Activated CD4-positive, alpha-beta T cell treated with anti-CD3 and anti-CD28 coated beads, Interleukin-2, amount 50 U/mL, for 4 hours (primary cell): ENCODE measurements at regions not wholly inside any gene's neighbourhood (a gene's known extent, or its start where the extent isn't known, plus 50 kb on each side); places are given as distances from the start of the nearest gene placed in this dataset.
"Not testable (repeated sequence)": the region's sequence is repeated elsewhere in the genome, so short reads cannot be mapped to it uniquely, and the experiment has no call there.

Source experiments
- DNase-seq, 2 experiments: peaks; one replicate each; pipeline ENCODE4 v3.0.0-alpha.2; 2020

GRCh38 chr15:96838081-96838480 lies 507.6 kb downstream of the NR2F2 start:
- DNase-seq = no peak

GRCh38 chr15:96849271-96849900 lies 518.9 kb downstream of the NR2F2 start:
- no peak for DNase-seq

DNA sequence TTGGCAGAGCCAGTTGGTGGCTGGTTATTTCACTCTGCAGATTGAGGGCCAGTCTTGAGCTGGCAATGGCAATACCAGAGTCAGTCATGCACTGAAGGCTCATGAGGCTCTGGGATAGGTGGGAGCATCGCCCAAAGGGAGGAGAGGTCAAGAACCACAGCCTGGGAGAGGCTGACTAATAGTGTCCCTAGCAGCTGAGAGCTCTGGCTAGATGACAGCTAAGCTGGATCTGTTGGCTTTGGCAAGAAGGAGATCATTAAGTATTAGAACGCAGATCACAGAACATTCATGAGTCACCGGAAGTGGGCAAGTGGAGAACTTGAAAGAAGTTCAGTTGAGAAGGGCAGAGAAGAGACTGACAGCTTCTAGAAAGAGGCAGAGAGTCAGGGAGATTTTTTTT lies 521.1 kb downstream of the NR2F2 start:
- DNase-seq = no peak

GRCh38 chr15:96858694-96859093 lies 528.2 kb downstream of the NR2F2 start:
- no peak for DNase-seq

DNA sequence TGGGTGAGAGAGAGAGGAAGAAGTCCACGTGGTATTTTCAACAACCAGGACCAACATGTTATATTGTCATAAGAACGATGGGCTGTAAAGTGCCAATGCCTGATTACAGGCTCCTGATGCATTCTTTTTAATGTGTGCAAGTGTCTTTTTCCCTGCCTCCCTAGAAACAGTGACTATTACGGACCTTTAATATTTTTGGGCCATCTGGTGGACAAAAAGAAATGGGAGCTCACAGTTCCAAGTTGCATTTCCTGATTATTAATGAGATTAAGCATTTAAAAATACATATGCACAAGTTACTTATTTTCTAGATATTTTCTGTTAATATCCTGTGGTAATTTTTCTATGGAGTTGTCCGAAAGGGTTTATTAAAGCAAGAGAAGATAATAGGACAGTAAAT lies 530.2 kb downstream of the NR2F2 start:
- DNase-seq = no peak

GRCh38 chr15:96867992-96868391 lies 537.5 kb downstream of the NR2F2 start:
- no peak for DNase-seq

- no peak for DNase-seq
Measured at GRCh38 chr15:96869122-96869521, 538.6 kb downstream of the NR2F2 start.

DNA sequence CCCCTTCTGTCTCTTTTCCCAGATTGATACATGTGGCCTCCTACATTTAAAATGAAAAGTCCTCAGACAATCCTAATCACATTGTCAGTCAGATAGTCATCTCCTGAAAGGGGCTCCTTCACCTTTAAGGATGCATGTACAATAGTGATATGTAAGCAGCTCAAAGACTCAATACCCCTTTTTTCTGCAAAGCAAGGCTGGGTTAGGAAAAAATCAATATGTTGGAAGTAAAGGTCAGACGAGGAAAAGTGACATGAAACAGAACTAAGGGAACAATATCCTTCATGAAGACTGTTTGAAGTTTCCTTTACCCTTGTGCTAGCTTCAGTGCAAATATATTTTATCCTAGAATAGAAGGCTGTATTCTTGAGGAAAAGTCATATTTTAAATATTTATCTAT lies 539.3 kb downstream of the NR2F2 start:
- no peak for DNase-seq

- DNase-seq = no peak
Measured at GRCh38 chr15:96870580-96870979, 540.1 kb downstream of the NR2F2 start.

DNA sequence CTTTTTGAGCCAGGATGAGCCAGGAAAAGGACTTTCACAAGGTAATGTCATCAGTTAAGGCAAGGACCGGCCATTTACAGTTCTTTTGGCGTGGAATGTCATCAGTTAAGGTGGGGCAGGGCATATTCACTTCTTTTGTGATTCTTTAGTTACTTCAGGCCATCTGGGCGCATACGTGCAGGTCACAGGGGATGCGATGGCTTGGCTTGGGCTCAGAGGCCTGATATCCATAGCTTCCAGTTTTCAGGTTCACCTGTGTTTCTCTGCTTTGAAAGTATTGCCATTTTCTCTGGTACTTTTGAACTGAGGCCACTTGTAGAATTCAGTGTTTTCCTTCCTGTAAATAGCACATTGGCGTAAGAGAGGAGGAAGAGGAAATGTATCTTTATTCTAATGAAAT lies 546.9 kb downstream of the NR2F2 start:
- DNase-seq = not testable (repeated sequence)

DNA sequence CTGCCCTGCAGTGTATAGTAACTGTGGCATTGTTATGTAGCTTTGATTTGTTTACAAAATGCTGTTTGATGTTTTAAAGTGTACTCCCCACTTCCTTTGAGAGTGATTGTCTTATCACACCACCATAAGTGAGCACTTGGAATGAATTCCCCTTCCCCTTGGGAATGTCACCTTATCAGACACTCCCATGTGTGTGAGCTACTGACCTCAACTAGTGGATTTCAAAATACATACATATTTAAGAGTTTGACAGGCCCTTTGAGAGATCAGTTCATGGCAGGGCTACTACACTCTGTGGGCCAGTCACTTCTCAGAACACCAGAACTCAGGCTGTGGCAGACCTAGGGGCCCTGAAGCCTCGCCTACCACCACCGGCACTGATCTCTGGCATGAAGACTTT lies 547.6 kb downstream of the NR2F2 start:
- DNase-seq = no peak

DNA sequence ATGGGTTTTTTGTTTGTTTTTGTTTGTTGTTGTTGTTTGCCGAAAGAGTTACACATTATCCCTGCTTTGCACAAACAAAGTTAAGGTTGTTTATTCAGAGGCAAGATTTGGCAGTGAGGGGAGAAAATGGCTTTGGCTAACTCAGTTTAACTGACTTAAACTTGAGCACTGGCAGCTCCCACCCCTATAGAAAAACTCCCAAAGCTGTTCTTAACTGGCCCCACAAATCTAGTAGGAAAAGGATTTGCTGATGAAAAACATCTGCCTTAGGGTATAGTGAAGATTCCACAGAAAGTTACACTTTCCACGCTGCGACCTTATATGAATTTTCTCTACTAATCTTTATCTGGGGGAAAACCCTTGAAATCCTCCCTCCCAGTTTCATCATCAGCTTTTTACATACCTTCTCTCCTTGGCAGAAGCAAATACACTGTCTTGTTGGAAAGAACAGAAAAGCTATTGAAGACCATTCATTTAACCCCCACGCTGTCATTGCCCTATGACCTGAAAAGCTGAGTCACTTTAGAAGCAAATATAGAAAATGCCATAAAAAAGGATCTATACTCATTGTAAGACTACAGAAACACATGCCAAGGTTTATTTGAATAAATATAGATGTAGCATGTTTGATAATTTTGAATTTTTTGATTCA lies 551.7 kb downstream of the NR2F2 start:
- DNase-seq = no peak

DNA sequence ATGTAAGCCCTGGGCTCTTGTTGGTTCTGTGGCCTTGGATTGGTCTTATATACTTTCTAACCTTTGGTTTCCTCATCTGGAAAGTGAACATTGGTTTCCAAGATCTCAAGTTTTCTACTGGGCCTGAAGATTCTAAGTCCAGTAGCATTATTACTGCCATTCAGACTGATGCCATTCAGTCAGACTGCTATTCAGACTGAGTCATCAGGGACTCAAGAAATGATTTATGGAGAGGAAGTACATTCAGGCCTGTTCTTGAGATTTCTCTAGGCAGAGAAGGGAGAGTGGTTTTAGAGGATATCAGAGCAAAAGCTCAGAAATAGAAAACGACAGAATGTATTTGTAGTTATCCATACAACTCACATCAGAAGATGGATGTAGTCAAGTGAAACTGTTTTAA lies 557.2 kb downstream of the NR2F2 start:
- no peak for DNase-seq

- no peak for DNase-seq
Measured at GRCh38 chr15:96888764-96889163, 558.3 kb downstream of the NR2F2 start.

- DNase-seq = no peak
Measured at GRCh38 chr15:96889734-96890480, 559.4 kb downstream of the NR2F2 start.

GRCh38 chr15:96891046-96891445 lies 560.5 kb downstream of the NR2F2 start:
- DNase-seq = no peak

GRCh38 chr15:96893159-96893906 lies 562.8 kb downstream of the NR2F2 start:
- no peak for DNase-seq

DNA sequence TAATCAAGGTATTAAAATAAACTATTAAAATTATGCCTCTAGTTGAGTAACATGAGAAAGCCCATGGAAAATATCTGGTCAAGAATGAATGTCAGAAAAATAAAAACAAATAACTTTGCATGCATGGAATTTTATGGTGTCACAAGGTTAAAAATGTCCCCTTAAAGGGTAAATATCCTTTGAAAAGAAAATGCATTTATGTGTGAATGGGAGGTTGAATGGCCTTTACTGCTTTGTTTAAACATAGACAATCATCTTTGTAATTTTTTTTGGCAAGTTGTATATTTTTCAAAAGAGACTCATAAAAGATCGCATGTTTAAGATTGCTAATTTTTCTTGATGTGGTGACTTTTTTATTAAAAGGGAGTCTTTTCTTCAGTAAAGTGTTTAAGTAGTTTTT lies 564.2 kb downstream of the NR2F2 start:
- DNase-seq = no peak

GRCh38 chr15:96896766-96897165 lies 566.3 kb downstream of the NR2F2 start:
- DNase-seq = no peak

- DNase-seq = no peak
Measured at GRCh38 chr15:96914081-96914480, 583.6 kb downstream of the NR2F2 start.

GRCh38 chr15:96916750-96917149 lies 586.2 kb downstream of the NR2F2 start:
- no peak for DNase-seq

DNA sequence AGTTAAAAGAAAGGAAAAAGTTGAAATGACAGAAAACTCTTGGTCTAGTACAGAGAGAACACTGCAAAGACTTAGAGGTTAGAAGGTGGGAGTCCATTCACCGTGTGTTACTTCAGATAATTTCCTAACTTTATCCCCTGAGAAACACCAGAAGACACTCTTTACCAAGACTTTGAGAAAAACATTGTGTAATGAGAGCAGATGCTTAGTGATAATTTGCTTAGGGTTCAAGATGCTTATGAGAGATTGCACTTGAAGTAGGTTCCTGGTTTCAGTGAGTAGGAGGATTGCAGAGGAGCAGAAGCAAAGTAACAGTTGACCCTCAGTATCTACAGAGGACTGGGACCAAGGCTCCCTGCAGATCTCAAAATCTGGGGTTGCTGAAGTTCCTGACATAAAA lies 594.1 kb downstream of the NR2F2 start:
- DNase-seq = no peak
